SU-DHL-6 (cell line): ENCODE measurements at regions not wholly inside any gene's neighbourhood (a gene's known extent, or its start where the extent isn't known, plus 50 kb on each side); places are given as distances from the start of the nearest gene placed in this dataset.

Experiments used
- EZH2phosphoT487 ChIP-seq: fragments of 200-600 bp; sonication (generic), shearing (Covaris generic); conservative IDR thresholded peaks from 2 replicates; pipeline ENCODE4 v1.6.1; 2018; ENCODE audit warnings: mild to moderate bottlenecking, antibody characterized with exemption, low read length, moderate library complexity, mixed read lengths
- TF ChIP-seq, protein P1 (sequence below): fragments of 200-600 bp; sonication (generic); IDR thresholded peaks from one replicate; pipeline ENCODE4 v1.5.1; 2017; ENCODE audit warnings: antibody characterized with exemption, mild to moderate bottlenecking, low read length, moderate library complexity; ENCODE audit not compliant: insufficient read depth, poor library complexity, severe bottlenecking

DNA sequence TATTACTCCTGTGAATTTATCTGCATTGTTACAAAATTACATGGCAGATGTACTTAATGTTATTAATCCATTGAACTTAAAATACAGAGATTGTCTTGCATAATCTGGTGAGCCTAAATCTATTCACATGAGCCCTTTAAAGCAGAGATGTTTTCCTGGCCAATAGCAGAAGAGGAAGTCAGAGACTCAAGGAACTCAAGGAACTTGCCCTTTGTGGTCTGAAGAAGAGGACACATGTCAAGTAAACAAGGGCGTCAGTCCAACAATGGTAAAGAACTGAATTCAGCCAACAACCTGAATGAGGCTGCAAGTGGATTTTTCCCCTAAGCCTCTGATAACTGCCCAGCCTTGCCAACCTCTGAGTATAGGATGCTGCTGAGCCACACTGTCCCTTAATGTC is 356.3 kb upstream of the PKDCC start:
- TF ChIP-seq, protein P1, sequence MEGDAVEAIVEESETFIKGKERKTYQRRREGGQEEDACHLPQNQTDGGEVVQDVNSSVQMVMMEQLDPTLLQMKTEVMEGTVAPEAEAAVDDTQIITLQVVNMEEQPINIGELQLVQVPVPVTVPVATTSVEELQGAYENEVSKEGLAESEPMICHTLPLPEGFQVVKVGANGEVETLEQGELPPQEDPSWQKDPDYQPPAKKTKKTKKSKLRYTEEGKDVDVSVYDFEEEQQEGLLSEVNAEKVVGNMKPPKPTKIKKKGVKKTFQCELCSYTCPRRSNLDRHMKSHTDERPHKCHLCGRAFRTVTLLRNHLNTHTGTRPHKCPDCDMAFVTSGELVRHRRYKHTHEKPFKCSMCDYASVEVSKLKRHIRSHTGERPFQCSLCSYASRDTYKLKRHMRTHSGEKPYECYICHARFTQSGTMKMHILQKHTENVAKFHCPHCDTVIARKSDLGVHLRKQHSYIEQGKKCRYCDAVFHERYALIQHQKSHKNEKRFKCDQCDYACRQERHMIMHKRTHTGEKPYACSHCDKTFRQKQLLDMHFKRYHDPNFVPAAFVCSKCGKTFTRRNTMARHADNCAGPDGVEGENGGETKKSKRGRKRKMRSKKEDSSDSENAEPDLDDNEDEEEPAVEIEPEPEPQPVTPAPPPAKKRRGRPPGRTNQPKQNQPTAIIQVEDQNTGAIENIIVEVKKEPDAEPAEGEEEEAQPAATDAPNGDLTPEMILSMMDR, result no peak
- TF ChIP-seq EZH2phosphoT487, result no peak
